Ishikawa (cell line): ENCODE measurements at regions not wholly inside any gene's neighbourhood (a gene's known extent, or its start where the extent isn't known, plus 50 kb on each side); places are given as distances from the start of the nearest gene placed in this dataset.

Experiments used
- CEBPB ChIP-seq: IDR thresholded peaks from 2 replicates; pipeline ENCODE4 v1.6.1; 2012
- CREB1 ChIP-seq: IDR thresholded peaks from 2 replicates; pipeline ENCODE4 v1.6.1; 2012; ENCODE audit warnings: low read depth
- EGR1 ChIP-seq: IDR thresholded peaks from 2 replicates; pipeline ENCODE4 v1.6.1; 2012
- EP300 ChIP-seq: IDR thresholded peaks from 2 replicates; pipeline ENCODE4 v1.6.1; 2012; ENCODE audit warnings: borderline replicate concordance
- FOXM1 ChIP-seq: IDR thresholded peaks from 2 replicates; pipeline ENCODE4 v1.6.1; 2012; ENCODE audit warnings: low read depth, borderline replicate concordance
- NFIC ChIP-seq: IDR thresholded peaks from 2 replicates; pipeline ENCODE4 v1.6.1; 2012
- RAD21 ChIP-seq: IDR thresholded peaks from 2 replicates; pipeline ENCODE4 v1.6.1; 2012; ENCODE audit warnings: low read depth
- TAF1 ChIP-seq: IDR thresholded peaks from 2 replicates; pipeline ENCODE4 v1.6.1; 2012; ENCODE audit warnings: low read depth, mild to moderate bottlenecking
- TCF12 ChIP-seq: IDR thresholded peaks from 2 replicates; pipeline ENCODE4 v1.6.1; 2012; ENCODE audit warnings: low read depth
- TEAD4 ChIP-seq: IDR thresholded peaks from 2 replicates; pipeline ENCODE4 v1.6.1; 2012
- YY1 ChIP-seq: IDR thresholded peaks from 2 replicates; pipeline ENCODE4 v1.6.1; 2012; ENCODE audit warnings: low read depth
- ZBTB7A ChIP-seq: IDR thresholded peaks from 2 replicates; pipeline ENCODE4 v1.6.1; 2012; ENCODE audit warnings: low read depth
- TF ChIP-seq, protein P1 (sequence below): IDR thresholded peaks from 2 replicates; pipeline ENCODE4 v1.6.1; 2012
- TF ChIP-seq, protein P2 (sequence below): IDR thresholded peaks from 2 replicates; pipeline ENCODE4 v1.6.1; 2012; ENCODE audit warnings: low read depth, mild to moderate bottlenecking
- TF ChIP-seq, protein P3 (sequence below): IDR thresholded peaks from 2 replicates; pipeline ENCODE4 v1.6.1; 2012

DNA sequence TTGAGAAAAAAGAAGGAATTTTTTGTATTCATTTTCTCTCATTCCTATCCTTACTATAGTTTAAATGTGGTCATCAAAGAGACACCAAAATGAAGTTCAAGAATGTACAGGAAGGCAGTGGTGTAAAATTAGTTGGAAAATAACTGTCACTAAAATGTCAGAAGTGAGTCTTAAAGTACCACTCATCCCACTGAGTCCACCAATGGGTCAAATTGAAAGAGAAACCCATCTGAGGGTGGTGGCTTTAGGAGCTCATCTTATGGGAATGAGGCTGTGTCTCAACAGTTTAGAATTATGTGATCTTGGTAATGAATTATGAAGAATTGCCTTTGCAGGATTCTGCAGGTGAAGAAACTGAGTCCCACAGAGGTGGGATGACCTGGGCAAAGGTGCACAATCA, 403.5 kb downstream of the FGF9 start:
- TF ChIP-seq TEAD4 (no peak), CREB1 (no peak), RAD21 (no peak), CEBPB (no peak), TCF12 (no peak), EGR1 (no peak), NFIC (no peak), FOXM1 (no peak), EP300 (no peak), YY1 (no peak), TAF1 (no peak), ZBTB7A (no peak)
- TF ChIP-seq, protein P1, sequence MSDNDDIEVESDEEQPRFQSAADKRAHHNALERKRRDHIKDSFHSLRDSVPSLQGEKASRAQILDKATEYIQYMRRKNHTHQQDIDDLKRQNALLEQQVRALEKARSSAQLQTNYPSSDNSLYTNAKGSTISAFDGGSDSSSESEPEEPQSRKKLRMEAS: no peak
- TF ChIP-seq, protein P2, sequence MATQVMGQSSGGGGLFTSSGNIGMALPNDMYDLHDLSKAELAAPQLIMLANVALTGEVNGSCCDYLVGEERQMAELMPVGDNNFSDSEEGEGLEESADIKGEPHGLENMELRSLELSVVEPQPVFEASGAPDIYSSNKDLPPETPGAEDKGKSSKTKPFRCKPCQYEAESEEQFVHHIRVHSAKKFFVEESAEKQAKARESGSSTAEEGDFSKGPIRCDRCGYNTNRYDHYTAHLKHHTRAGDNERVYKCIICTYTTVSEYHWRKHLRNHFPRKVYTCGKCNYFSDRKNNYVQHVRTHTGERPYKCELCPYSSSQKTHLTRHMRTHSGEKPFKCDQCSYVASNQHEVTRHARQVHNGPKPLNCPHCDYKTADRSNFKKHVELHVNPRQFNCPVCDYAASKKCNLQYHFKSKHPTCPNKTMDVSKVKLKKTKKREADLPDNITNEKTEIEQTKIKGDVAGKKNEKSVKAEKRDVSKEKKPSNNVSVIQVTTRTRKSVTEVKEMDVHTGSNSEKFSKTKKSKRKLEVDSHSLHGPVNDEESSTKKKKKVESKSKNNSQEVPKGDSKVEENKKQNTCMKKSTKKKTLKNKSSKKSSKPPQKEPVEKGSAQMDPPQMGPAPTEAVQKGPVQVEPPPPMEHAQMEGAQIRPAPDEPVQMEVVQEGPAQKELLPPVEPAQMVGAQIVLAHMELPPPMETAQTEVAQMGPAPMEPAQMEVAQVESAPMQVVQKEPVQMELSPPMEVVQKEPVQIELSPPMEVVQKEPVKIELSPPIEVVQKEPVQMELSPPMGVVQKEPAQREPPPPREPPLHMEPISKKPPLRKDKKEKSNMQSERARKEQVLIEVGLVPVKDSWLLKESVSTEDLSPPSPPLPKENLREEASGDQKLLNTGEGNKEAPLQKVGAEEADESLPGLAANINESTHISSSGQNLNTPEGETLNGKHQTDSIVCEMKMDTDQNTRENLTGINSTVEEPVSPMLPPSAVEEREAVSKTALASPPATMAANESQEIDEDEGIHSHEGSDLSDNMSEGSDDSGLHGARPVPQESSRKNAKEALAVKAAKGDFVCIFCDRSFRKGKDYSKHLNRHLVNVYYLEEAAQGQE: no peak
- TF ChIP-seq, protein P3, sequence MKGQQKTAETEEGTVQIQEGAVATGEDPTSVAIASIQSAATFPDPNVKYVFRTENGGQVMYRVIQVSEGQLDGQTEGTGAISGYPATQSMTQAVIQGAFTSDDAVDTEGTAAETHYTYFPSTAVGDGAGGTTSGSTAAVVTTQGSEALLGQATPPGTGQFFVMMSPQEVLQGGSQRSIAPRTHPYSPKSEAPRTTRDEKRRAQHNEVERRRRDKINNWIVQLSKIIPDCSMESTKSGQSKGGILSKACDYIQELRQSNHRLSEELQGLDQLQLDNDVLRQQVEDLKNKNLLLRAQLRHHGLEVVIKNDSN: no peak

DNA sequence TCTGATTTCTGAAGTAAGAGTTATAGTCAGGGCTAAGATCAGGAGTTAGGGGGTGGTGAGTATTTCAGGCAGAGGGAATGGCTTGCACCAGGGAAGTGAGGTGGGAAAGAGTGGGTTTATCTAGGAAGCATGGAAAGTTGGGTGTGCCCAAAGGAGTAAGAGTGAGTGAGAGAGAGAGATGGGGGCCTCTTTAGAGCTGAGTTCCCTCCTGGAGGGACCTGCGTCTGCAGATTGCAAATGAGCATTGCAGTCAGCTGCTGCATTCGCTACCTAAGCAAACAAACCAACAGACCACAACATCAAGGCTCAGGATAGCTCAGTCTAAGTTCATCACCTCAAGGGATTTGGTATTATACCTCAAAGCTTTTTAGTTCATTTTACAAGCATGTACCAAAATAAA, 405.8 kb downstream of the FGF9 start:
- TF ChIP-seq CREB1 (no peak), NFIC (no peak), TCF12 (no peak), YY1 (no peak), TAF1 (no peak), EP300 (no peak), CEBPB (no peak), TEAD4 (no peak), ZBTB7A (no peak), EGR1 (no peak)
- TF ChIP-seq, protein P2: no peak
- TF ChIP-seq, protein P3: no peak

DNA sequence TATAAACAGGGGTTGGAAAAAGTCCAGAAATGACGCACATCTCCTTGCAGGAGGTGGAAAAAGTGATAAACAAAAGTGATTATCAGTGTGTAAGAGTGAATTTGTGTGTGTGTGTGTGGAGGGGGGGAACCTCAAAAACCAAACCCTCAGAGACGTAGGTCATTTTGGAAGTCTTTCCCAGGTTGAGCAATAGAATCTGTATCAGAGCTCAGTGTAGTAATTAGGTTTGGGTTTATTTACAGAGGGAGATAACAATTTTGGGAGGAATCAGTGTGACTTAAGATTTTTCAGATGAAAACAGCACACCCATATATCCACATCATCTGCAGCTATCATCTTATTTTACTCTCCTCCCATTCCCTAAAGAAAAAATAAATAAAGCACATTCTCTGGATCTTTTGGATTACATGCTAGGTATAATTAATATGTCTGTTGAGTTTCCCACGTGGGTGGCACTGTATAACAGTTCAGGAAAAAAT, 406.4 kb downstream of the FGF9 start:
- no peak for TF ChIP-seq TAF1
- TF ChIP-seq, protein P3: no peak
- TF ChIP-seq, protein P1: no peak
- no peak for TF ChIP-seq FOXM1
- TF ChIP-seq RAD21: no peak
- no peak for TF ChIP-seq CREB1
- TF ChIP-seq CEBPB: no peak
- TF ChIP-seq TEAD4: no peak
- TF ChIP-seq EGR1: no peak
- no peak for TF ChIP-seq ZBTB7A
- no peak for TF ChIP-seq NFIC
- TF ChIP-seq, protein P2: no peak
- no peak for TF ChIP-seq TCF12
- no peak for TF ChIP-seq YY1
- TF ChIP-seq EP300: no peak

DNA sequence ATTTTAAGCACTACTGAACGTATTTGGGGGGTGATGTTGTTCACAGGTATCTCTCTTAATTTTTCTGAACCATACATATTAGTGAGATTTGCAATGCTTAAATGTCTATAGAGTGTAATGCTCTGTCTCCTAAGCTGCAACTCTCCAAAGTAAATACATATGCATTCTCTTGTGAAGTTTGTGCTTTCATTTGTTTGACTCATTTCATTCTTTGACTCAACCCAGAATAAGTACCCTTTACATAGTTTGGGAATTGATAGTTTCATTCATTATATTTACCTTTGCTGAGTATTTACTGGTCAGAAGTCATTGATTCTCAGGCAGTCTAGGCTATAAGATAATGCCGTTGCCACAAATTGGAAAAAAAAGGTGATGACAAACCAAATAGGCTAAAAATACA, 406.9 kb downstream of the FGF9 start:
- TF ChIP-seq CEBPB (no peak), TCF12 (no peak), EGR1 (no peak), RAD21 (no peak), ZBTB7A (no peak)

DNA sequence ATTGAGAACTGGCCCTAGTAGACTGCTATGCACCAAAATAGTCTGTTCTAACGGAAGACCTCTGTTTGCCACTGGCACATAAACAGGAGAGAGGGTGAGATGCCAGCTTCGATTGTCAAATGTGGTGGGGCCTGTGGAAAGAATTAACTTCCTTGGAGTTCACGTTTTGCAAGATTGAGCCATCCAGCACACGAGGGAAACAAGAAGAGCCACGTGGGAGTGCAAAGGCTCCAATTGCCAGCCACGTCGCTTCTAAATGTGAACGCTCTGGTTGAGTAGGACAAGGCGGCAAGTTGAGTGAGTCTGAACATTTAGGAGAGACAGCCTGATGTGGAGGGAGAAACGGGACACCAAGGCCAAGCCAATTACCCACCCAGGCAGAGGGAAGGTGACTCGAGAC, 409.1 kb downstream of the FGF9 start:
- TF ChIP-seq EP300 (no peak), FOXM1 (no peak), EGR1 (no peak), YY1 (no peak), ZBTB7A (no peak), CEBPB (no peak), NFIC (no peak)
- TF ChIP-seq, protein P2: no peak
